ENCODE measurements at regions not wholly inside any gene's neighbourhood (a gene's known extent, or its start where the extent isn't known, plus 50 kb on each side); places are given as distances from the start of the nearest gene placed in this dataset.

GRCh38 chr21:19692231-19692630, 1288.6 kb upstream of the TMPRSS15 start:
- BruUV-seq (replicated peaks) = no TSS peak
- CTCF ChIA-PET = no interaction called here
- in situ Hi-C loops (cut with HindIII; ENCODE audit: low pct_unique_long_range_greater_than_20kb, low sequenced_read_pairs) = no loop called here

GRCh38 chr21:19695796-19696195, 1292.2 kb upstream of the TMPRSS15 start:
- Histone ChIP-seq H3K36me3 (ENCODE audit: control insufficient read depth, insufficient read depth, low read length) (no peaks in the 10 kb centered on the region; the same call in 1 of the 2 replicates), H3K9me3 (ENCODE audit: control insufficient read depth, insufficient read depth, low read depth, low read length) (no peaks in the 10 kb centered on the region), H3K4me1 (ENCODE audit: control insufficient read depth, insufficient read depth, low read length) (no peaks in the 10 kb centered on the region), H3K27me3 (ENCODE audit: control insufficient read depth, insufficient read depth, low read length) (no peaks in the 10 kb centered on the region), H3K4me3 (ENCODE audit: low read depth in 2 of 2, low read length in 2 of 2) (no peak overlapping the region), H3K27ac (ENCODE audit: low read length) (no peak overlapping the region)
- in situ Hi-C loops (cut with HindIII; ENCODE audit: low pct_unique_long_range_greater_than_20kb, low sequenced_read_pairs) (no loop called here), intact Hi-C loops (cut with micrococcal nuclease; ENCODE audit: unreplicated experiment) (no loop called here)
- DNase-seq (ENCODE audit: low read depth, low spot score) (no peak), ATAC-seq (no peak)
- ChIA-PET POLR2A (no interaction called here), CTCF (no interaction called here)
- TF ChIP-seq CTCF (IDR thresholded peaks at IDR 0.05) (no peak), REST (IDR thresholded peaks at IDR 0.05; ENCODE audit: insufficient read depth in 1 of 2, low read depth in 2 of 2, low read length in 1 of 2) (no peak), SIN3A (IDR thresholded peaks at IDR 0.05; ENCODE audit: borderline replicate concordance, insufficient read depth, low read depth, low read length) (no peak), TCF7L2 (IDR thresholded peaks at IDR 0.05; ENCODE audit: low read depth, low read length) (no peak), POLR2AphosphoS5 (IDR thresholded peaks at IDR 0.05; ENCODE audit: low read depth, low read length) (no peak)
- no TSS peak for BruUV-seq (replicated peaks)

More at GRCh38 chr21:19692231-19692630, 1288.6 kb upstream of the TMPRSS15 start:
- Histone ChIP-seq H3K4me3 (ENCODE audit: low read depth in 2 of 2, low read length in 2 of 2) (no peak overlapping the region), H3K9me3 (ENCODE audit: control insufficient read depth, insufficient read depth, low read depth, low read length) (no peaks in the 10 kb centered on the region), H3K27ac (ENCODE audit: low read length) (no peak overlapping the region), H3K36me3 (ENCODE audit: control insufficient read depth, insufficient read depth, low read length) (no peaks in the 10 kb centered on the region; the same call in 1 of the 2 replicates), H3K27me3 (ENCODE audit: control insufficient read depth, insufficient read depth, low read length) (no peaks in the 10 kb centered on the region), H3K4me1 (ENCODE audit: control insufficient read depth, insufficient read depth, low read length) (no peaks in the 10 kb centered on the region)
- TF ChIP-seq REST (IDR thresholded peaks at IDR 0.05; ENCODE audit: insufficient read depth in 1 of 2, low read depth in 2 of 2, low read length in 1 of 2) = no peak
- TF ChIP-seq TCF7L2 (IDR thresholded peaks at IDR 0.05; ENCODE audit: low read depth, low read length) = no peak
- DNase-seq (ENCODE audit: low read depth, low spot score) (no peak), ATAC-seq (no peak)
- intact Hi-C loops (cut with micrococcal nuclease; ENCODE audit: unreplicated experiment) = no loop called here
- POLR2A ChIA-PET = no interaction called here
